Tibial nerve (tissue), 3 donors: ENCODE measurements at regions not wholly inside any gene's neighbourhood (a gene's known extent, or its start where the extent isn't known, plus 50 kb on each side); places are given as distances from the start of the nearest gene placed in this dataset.

Source experiments
- POLR2A ChIP-seq, 2 donors: fragments of 450-650 bp; IDR thresholded peaks; one replicate each; pipeline ENCODE4 v1.6.1; 2017; ENCODE audit warnings: antibody characterized with exemption in 2 of 2, mild to moderate bottlenecking in 2 of 2, moderate library complexity in 2 of 2
- TF ChIP-seq, protein P1 (sequence below), 5 experiments: fragments of 200-600 bp in 3 of 5; fragments of 450-650 bp in 2 of 5; sonication (generic) in 3 of 5; IDR thresholded peaks; one replicate each; pipeline ENCODE4 v1.5.1; 2016 to 2019; ENCODE audit warnings: antibody characterized with exemption in 5 of 5, mild to moderate bottlenecking in 3 of 5, moderate library complexity in 2 of 5

GRCh38 chr13:47334173-47334572 is 437.3 kb upstream of the HTR2A start:
- TF ChIP-seq POLR2A (IDR thresholded peaks at IDR 0.05), result no peak
- TF ChIP-seq, protein P1, sequence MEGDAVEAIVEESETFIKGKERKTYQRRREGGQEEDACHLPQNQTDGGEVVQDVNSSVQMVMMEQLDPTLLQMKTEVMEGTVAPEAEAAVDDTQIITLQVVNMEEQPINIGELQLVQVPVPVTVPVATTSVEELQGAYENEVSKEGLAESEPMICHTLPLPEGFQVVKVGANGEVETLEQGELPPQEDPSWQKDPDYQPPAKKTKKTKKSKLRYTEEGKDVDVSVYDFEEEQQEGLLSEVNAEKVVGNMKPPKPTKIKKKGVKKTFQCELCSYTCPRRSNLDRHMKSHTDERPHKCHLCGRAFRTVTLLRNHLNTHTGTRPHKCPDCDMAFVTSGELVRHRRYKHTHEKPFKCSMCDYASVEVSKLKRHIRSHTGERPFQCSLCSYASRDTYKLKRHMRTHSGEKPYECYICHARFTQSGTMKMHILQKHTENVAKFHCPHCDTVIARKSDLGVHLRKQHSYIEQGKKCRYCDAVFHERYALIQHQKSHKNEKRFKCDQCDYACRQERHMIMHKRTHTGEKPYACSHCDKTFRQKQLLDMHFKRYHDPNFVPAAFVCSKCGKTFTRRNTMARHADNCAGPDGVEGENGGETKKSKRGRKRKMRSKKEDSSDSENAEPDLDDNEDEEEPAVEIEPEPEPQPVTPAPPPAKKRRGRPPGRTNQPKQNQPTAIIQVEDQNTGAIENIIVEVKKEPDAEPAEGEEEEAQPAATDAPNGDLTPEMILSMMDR (IDR thresholded peaks at IDR 0.05), result no peak
